Suprapubic skin (tissue), 4 donors: ENCODE measurements at regions not wholly inside any gene's neighbourhood (a gene's known extent, or its start where the extent isn't known, plus 50 kb on each side); places are given as distances from the start of the nearest gene placed in this dataset.

ENCODE experiments used
- DNase-seq, 2 donors: peaks; one replicate each; pipeline ENCODE4 v3.0.0-alpha.2; 2019; ENCODE audit warnings: low spot score in 2 of 2
- H3K27ac ChIP-seq: fragments of 200-600 bp; sonication (generic); one replicate; pipeline ENCODE4 v1.5.1; 2019
- H3K27me3 ChIP-seq: fragments of 200-600 bp; sonication (generic); one replicate; pipeline ENCODE4 v1.5.1; 2019
- H3K36me3 ChIP-seq: fragments of 200-600 bp; sonication (generic); one replicate; pipeline ENCODE4 v1.5.1; 2019
- H3K4me1 ChIP-seq: fragments of 200-600 bp; sonication (generic); one replicate; pipeline ENCODE4 v1.5.1; 2019
- H3K4me3 ChIP-seq: fragments of 200-600 bp; sonication (generic); one replicate; pipeline ENCODE4 v1.5.1; 2019; ENCODE audit warnings: mild to moderate bottlenecking
- H3K9me3 ChIP-seq: fragments of 200-600 bp; sonication (generic); one replicate; pipeline ENCODE4 v1.5.1; 2019
- EP300 ChIP-seq: sonication (generic); formaldehyde crosslinking; IDR thresholded peaks from one replicate; pipeline ENCODE4 v1.6.1; 2017; ENCODE audit warnings: antibody characterized with exemption
- POLR2A ChIP-seq, 2 donors: fragments of 450-650 bp; IDR thresholded peaks; one replicate each; pipeline ENCODE4 v1.6.1; 2017; ENCODE audit warnings: antibody characterized with exemption in 2 of 2, mild to moderate bottlenecking in 2 of 2, moderate library complexity in 2 of 2
- POLR2AphosphoS5 ChIP-seq, 3 donors: sonication (generic); formaldehyde crosslinking; IDR thresholded peaks; one replicate each; pipeline ENCODE4 v1.6.1; 2017; ENCODE audit warnings: antibody characterized with exemption in 3 of 3
- WGBS: methylation state at CpG from one replicate; pipeline ENCODE4 v1.1.5; 2018; 5-methylcytosine and 5-hydroxymethylcytosine counted together
- TF ChIP-seq, protein P1 (sequence below), 2 donors: fragments of 200-600 bp in 1 of 2; fragments of 450-650 bp in 1 of 2; sonication (generic) in 1 of 2; IDR thresholded peaks; one replicate each; pipeline ENCODE4 v1.5.1; 2016 to 2019; ENCODE audit warnings: antibody characterized with exemption in 2 of 2, mild to moderate bottlenecking in 1 of 2, moderate library complexity in 1 of 2

DNA sequence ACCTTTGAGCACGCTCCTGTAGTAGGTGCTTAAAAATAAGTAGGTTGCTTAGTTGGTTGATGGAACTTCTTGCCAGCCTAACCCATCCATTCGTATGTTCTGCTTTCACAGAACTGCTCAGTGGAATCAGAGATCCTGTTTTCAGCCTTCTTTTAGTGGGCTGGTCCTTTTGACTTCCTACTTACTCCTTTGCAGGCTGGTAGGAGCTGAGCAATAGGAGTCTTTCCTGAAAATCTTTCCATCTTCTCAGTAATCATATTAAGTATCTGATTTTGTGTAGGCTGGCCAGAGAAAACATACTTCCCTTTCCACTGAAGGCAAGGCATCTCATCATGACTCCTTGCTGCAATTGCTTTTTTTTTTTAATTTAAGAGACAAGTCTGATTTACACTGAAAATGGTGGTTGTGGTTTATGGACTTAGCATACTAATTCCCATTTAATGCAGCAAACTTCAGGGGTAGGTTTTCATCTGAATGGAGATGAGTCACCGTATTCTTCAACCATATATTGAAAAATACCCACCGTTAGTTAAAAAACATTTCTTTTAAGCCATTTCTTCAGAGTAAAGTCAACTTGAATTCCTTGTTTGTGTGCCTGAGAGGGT, 208.0 kb downstream of the ZNF365 start:
- Histone ChIP-seq H3K36me3 (no peaks in the 10 kb centered on the region), H3K4me1 (peaks cover 15% of the 10 kb centered on the region), H3K9me3 (no peaks in the 10 kb centered on the region), H3K27ac (peak overlapping the region; percentile 1), H3K4me3 (no peak overlapping the region), H3K27me3 (no peaks in the 10 kb centered on the region)
- no peak for DNase-seq
- TF ChIP-seq POLR2A (IDR thresholded peaks at IDR 0.05) (no peak), EP300 (no peak), POLR2AphosphoS5 (IDR thresholded peaks at IDR 0.05) (no peak)
- TF ChIP-seq, protein P1, sequence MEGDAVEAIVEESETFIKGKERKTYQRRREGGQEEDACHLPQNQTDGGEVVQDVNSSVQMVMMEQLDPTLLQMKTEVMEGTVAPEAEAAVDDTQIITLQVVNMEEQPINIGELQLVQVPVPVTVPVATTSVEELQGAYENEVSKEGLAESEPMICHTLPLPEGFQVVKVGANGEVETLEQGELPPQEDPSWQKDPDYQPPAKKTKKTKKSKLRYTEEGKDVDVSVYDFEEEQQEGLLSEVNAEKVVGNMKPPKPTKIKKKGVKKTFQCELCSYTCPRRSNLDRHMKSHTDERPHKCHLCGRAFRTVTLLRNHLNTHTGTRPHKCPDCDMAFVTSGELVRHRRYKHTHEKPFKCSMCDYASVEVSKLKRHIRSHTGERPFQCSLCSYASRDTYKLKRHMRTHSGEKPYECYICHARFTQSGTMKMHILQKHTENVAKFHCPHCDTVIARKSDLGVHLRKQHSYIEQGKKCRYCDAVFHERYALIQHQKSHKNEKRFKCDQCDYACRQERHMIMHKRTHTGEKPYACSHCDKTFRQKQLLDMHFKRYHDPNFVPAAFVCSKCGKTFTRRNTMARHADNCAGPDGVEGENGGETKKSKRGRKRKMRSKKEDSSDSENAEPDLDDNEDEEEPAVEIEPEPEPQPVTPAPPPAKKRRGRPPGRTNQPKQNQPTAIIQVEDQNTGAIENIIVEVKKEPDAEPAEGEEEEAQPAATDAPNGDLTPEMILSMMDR (IDR thresholded peaks at IDR 0.05): no peak
- WGBS: 73% methylated on average over 4 of the region's 4 CpGs

DNA sequence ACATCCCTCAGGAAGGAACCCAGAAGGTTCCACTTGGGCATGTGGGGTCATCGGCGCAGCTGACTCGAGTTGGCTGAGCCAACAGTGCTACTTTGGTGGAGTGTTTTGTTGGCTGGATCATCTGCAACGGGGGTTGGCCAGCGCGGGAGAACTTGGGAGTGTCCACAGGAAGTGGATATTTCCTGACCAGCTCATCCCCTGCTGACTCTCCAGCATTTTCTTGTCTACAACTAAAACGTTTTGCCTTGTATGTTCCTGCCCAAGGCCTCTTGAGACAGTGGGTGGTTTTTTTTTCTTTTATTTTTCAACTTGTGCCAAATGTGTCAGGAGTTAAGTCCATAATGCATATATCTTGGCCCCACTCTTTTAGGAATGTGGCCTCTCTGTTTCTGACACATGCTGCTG, 208.6 kb downstream of the ZNF365 start:
- Histone ChIP-seq H3K9me3 (no peaks in the 10 kb centered on the region), H3K36me3 (no peaks in the 10 kb centered on the region), H3K4me3 (no peak overlapping the region), H3K27me3 (no peaks in the 10 kb centered on the region), H3K4me1 (peaks cover 15% of the 10 kb centered on the region), H3K27ac (peak overlapping the region; percentile 71)
- DNase-seq: peak; percentile 88 to 89
- TF ChIP-seq, protein P1 (IDR thresholded peaks at IDR 0.05): no peak
- TF ChIP-seq POLR2A (IDR thresholded peaks at IDR 0.05): no peak
- TF ChIP-seq POLR2AphosphoS5 (IDR thresholded peaks at IDR 0.05): no peak
- TF ChIP-seq EP300: no peak
- 50% methylated on average over 7 of the region's 7 CpGs for WGBS

DNA sequence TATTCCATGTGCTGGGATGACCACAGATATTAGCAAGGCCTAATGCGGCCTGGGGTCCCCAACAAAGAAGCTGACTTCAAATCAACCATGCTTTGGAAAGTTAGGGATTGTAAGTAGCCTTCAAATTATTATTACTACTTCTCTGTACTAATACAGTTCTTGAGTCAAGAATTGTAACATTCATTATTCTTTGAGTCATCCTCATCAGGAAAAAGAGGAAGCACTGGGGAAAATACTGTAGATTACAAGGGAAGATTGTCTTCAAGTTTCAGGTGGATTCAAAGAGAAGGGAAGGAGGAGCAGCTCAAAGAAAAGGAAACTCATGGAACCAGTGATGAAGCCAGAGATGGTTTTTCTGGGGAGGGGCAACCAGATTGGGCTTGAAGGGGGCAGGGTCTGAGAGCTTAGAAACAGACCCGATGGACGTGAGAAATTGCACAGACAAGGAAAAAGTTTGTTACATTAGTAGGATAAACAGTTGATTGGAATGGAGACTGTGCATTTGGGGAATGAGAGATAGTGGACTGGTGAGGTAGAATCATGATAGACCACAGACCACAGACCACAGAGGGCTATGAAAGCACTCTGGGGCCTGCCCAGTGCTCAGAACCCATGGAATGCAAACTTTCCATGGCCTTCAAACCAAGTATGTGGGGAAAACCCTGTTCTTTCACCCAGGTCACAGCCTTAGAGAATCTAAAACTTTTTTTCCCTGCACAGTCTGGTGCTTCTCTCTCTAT, 209.9 kb downstream of the ZNF365 start:
- Histone ChIP-seq H3K27ac (no peak overlapping the region), H3K9me3 (no peaks in the 10 kb centered on the region), H3K36me3 (no peaks in the 10 kb centered on the region), H3K27me3 (no peaks in the 10 kb centered on the region), H3K4me3 (no peak overlapping the region), H3K4me1 (peaks cover 15% of the 10 kb centered on the region)
- DNase-seq: no peak
- TF ChIP-seq POLR2AphosphoS5 (IDR thresholded peaks at IDR 0.05) (no peak), EP300 (no peak), POLR2A (IDR thresholded peaks at IDR 0.05) (no peak)
- TF ChIP-seq, protein P1 (IDR thresholded peaks at IDR 0.05): no peak
- WGBS: 83% methylated on average over 3 of the region's 3 CpGs

DNA sequence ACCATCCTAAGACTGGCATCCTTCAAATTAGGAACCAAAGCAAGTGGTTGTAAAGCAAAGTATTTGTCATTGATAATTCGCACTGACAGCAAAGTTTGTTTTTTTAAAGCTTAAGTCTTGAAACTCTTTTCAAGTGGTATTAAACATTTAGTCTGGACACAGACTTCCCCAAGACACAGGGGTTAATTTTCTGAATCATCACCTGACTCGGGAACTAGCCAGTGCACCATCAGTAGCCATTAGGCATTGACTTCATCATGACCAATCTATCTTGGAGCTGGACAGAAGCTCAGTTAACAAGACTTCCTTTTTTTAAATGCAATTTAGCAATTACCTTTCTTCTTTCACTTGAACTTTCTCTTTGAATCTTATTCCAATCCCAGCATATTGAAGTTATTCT, 210.6 kb downstream of the ZNF365 start:
- WGBS: 78% methylated on average over 2 of the region's 2 CpGs
- H3K9me3 ChIP-seq: no peaks in the 10 kb centered on the region
- no peak overlapping the region for H3K27ac ChIP-seq
- TF ChIP-seq POLR2A (IDR thresholded peaks at IDR 0.05): no peak
- TF ChIP-seq, protein P1 (IDR thresholded peaks at IDR 0.05): no peak
- H3K4me3 ChIP-seq: no peak overlapping the region
- no peak for DNase-seq
- H3K27me3 ChIP-seq: no peaks in the 10 kb centered on the region
- peaks cover 15% of the 10 kb centered on the region for H3K4me1 ChIP-seq
- no peaks in the 10 kb centered on the region for H3K36me3 ChIP-seq

DNA sequence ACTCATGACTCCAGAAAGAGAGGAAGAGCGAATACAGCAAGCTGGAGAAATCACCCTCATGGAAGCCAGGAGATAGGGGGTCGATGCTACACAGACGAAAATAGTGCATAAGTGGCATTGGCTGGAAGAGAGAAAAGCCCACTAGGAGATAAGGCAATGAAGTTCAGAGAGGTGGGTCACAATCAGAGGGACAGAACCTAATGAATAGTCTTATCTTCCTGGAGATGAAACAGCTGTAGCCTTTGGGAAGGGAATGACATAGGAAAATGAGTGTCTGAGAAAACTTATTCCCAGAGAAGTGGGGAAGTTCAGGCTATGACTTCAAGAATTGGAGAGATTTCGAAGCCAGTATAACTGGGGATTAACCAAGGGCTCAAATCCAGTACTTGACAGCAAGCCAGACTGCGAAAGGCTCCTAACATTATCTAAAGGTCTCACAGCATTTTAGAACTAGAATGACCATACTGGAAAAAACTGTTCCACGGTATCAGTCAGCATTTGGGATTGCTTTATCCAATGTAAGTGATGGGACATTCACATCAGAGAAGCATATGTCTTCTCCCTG, 211.1 kb downstream of the ZNF365 start:
- 76% methylated on average over 6 of the region's 6 CpGs for WGBS
- TF ChIP-seq POLR2AphosphoS5 (IDR thresholded peaks at IDR 0.05): no peak
- TF ChIP-seq, protein P1 (IDR thresholded peaks at IDR 0.05): no peak
- TF ChIP-seq EP300: no peak
- no peak for TF ChIP-seq POLR2A (IDR thresholded peaks at IDR 0.05)
- Histone ChIP-seq H3K4me1 (peaks cover 15% of the 10 kb centered on the region), H3K27ac (no peak overlapping the region), H3K4me3 (no peak overlapping the region), H3K36me3 (no peaks in the 10 kb centered on the region), H3K27me3 (no peaks in the 10 kb centered on the region), H3K9me3 (no peaks in the 10 kb centered on the region)
- DNase-seq: no peak
